ENCODE measurements at regions not wholly inside any gene's neighbourhood (a gene's known extent, or its start where the extent isn't known, plus 50 kb on each side); places are given as distances from the start of the nearest gene placed in this dataset.

DNA sequence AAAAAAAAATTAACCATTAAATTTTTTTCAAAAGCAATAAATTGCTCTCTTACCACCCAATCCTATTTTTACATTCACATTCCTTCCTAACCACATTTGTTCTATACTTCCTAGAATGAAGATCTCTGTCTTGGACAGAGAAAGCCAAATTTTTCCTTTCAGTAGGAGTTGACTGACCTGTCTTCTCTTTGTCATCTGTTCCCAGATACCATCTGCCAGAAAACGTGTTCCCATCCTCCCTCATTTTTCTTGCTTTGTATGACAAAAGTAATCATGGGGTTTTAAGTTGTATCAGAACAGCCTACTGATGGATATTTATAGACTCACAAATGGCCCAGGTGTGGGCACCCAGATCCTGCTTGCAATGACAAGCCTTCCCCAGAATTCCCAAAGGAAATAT lies 182.1 kb downstream of the CYP26B1 start:
- no peak for TF ChIP-seq EZH2phosphoT487 (conservative IDR thresholded peaks at IDR 0.05; ENCODE audit: low read length)
- TF ChIP-seq, protein P1, sequence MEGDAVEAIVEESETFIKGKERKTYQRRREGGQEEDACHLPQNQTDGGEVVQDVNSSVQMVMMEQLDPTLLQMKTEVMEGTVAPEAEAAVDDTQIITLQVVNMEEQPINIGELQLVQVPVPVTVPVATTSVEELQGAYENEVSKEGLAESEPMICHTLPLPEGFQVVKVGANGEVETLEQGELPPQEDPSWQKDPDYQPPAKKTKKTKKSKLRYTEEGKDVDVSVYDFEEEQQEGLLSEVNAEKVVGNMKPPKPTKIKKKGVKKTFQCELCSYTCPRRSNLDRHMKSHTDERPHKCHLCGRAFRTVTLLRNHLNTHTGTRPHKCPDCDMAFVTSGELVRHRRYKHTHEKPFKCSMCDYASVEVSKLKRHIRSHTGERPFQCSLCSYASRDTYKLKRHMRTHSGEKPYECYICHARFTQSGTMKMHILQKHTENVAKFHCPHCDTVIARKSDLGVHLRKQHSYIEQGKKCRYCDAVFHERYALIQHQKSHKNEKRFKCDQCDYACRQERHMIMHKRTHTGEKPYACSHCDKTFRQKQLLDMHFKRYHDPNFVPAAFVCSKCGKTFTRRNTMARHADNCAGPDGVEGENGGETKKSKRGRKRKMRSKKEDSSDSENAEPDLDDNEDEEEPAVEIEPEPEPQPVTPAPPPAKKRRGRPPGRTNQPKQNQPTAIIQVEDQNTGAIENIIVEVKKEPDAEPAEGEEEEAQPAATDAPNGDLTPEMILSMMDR (IDR thresholded peaks at IDR 0.05; ENCODE audit: insufficient read depth, low read length, poor library complexity, severe bottlenecking) = no peak
- no peaks in the 10 kb centered on the region for H3F3A ChIP-seq (ENCODE audit: insufficient read depth)
- no peaks in the 10 kb centered on the region for H3K9me3 ChIP-seq (ENCODE audit: insufficient read depth, low read length)
- H3K79me2 ChIP-seq (ENCODE audit: insufficient read depth, low read length) = no peaks in the 10 kb centered on the region
- no peak overlapping the region for H2AFZ ChIP-seq (ENCODE audit: low read depth, low read length, severe bottlenecking)
- H3K9me2 ChIP-seq (replicated peaks; ENCODE audit: insufficient read depth, low read length) = no peaks in the 10 kb centered on the region
- no peaks in the 10 kb centered on the region for H3K27me3 ChIP-seq (ENCODE audit: low read length)
- H4K20me1 ChIP-seq (ENCODE audit: low read depth, low read length) = no peaks in the 10 kb centered on the region
- no peak overlapping the region for H3K4me2 ChIP-seq (ENCODE audit: low read depth, low read length, poor library complexity, severe bottlenecking)
- no peak overlapping the region for H3K9ac ChIP-seq (ENCODE audit: low read length)
- H3K27ac ChIP-seq (ENCODE audit: low read depth, low read length) = no peak overlapping the region
- H3K36me3 ChIP-seq (ENCODE audit: low read length) = no peaks in the 10 kb centered on the region
- H3K4me3 ChIP-seq (ENCODE audit: insufficient read depth, low read length, poor library complexity, severe bottlenecking) = no peak overlapping the region

DNA sequence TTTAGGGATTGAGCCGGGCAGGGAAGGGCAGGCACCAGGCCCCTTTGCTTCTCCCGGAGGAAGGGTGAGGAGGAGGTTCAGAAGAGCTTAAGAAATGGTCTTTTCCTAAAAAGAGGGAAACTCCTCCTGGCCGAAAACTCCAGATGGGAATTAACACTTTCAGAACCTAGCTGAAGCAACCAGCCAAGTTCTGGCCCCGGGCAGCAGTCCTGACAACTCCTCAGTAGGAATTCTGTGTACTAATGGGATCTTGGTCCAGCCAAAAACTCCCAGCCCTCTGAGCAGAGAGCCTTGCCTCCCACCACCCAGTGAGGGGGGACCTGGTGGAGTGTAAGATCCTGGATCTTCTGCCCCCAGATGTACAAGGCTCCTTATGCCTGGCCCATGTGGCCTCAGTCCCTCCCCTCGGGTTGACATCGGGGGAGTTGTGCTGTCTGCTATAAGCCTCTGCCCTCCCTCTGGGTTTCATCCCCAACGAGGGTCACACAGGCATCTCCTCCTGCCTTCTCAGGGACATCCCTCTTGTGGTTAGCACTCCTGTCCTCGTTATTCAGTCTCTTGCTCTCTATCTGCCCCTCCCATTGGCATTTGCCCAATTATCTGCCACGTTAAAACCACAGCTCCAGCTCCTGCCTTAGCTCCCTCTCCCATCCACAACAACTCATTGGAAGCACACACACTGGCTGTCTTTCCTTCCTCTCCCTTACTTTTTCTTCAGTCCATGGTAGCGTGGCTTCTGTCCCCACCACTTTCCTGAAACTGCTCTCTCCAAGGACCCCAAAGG lies 184.6 kb downstream of the CYP26B1 start:
- Histone ChIP-seq H4K20me1 (ENCODE audit: low read depth, low read length) (no peaks in the 10 kb centered on the region), H3K27me3 (ENCODE audit: low read length) (no peaks in the 10 kb centered on the region), H3K36me3 (ENCODE audit: low read length) (no peaks in the 10 kb centered on the region), H3K4me3 (ENCODE audit: insufficient read depth, low read length, poor library complexity, severe bottlenecking) (no peak overlapping the region), H3K9me2 (replicated peaks; ENCODE audit: insufficient read depth, low read length) (no peaks in the 10 kb centered on the region), H3F3A (ENCODE audit: insufficient read depth) (no peaks in the 10 kb centered on the region), H3K9ac (ENCODE audit: low read length) (no peak overlapping the region), H3K79me2 (ENCODE audit: insufficient read depth, low read length) (no peaks in the 10 kb centered on the region), H3K27ac (ENCODE audit: low read depth, low read length) (no peak overlapping the region), H3K4me2 (ENCODE audit: low read depth, low read length, poor library complexity, severe bottlenecking) (no peak overlapping the region), H2AFZ (ENCODE audit: low read depth, low read length, severe bottlenecking) (no peak overlapping the region), H3K9me3 (ENCODE audit: insufficient read depth, low read length) (0 out of 2 replicates have a peak, but pooled peaks cover 7% of the 10 kb centered on the region)
- TF ChIP-seq, protein P1 (IDR thresholded peaks at IDR 0.05; ENCODE audit: insufficient read depth, low read length, poor library complexity, severe bottlenecking) = no peak
- no peak for TF ChIP-seq EZH2phosphoT487 (conservative IDR thresholded peaks at IDR 0.05; ENCODE audit: low read length)

DNA sequence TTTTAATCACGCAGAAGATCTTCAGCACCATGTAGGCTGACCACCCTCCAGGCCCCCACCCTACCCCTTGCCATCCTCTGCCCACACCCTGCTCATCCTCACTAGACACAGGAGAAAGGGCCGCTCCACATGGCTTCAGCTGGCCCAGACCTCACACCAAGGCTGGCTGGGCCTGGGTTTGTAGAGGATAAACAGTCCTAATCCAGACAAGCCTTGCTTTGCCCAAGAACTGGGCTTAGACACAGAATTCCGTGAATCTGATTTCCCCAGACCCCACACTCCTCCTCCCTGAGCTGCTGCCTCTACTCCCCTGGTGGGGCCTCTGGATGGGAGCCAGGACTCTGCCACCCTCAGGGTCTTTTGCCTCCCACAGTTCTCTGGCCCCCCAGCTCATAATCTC lies 185.3 kb downstream of the CYP26B1 start:
- Histone ChIP-seq H3K79me2 (ENCODE audit: insufficient read depth, low read length) (no peaks in the 10 kb centered on the region), H3K4me2 (ENCODE audit: low read depth, low read length, poor library complexity, severe bottlenecking) (no peak overlapping the region), H3K36me3 (ENCODE audit: low read length) (no peaks in the 10 kb centered on the region), H3K9ac (ENCODE audit: low read length) (no peak overlapping the region), H3F3A (ENCODE audit: insufficient read depth) (no peaks in the 10 kb centered on the region), H3K27ac (ENCODE audit: low read depth, low read length) (no peak overlapping the region), H2AFZ (ENCODE audit: low read depth, low read length, severe bottlenecking) (no peak overlapping the region), H3K9me3 (ENCODE audit: insufficient read depth, low read length) (0 out of 2 replicates have a peak, but pooled peaks cover 8% of the 10 kb centered on the region), H3K27me3 (ENCODE audit: low read length) (no peaks in the 10 kb centered on the region), H3K9me2 (replicated peaks; ENCODE audit: insufficient read depth, low read length) (no peaks in the 10 kb centered on the region), H3K4me3 (ENCODE audit: insufficient read depth, low read length, poor library complexity, severe bottlenecking) (no peak overlapping the region), H4K20me1 (ENCODE audit: low read depth, low read length) (no peaks in the 10 kb centered on the region)
- TF ChIP-seq EZH2phosphoT487 (conservative IDR thresholded peaks at IDR 0.05; ENCODE audit: low read length) = no peak
- TF ChIP-seq, protein P1 (IDR thresholded peaks at IDR 0.05; ENCODE audit: insufficient read depth, low read length, poor library complexity, severe bottlenecking) = no peak
